MV-4-11 (cell line): ENCODE measurements at regions not wholly inside any gene's neighbourhood (a gene's known extent, or its start where the extent isn't known, plus 50 kb on each side); places are given as distances from the start of the nearest gene placed in this dataset.

Source experiments
- DNase-seq: peaks from one replicate; lab custom pipeline; 2025; lab: John Stamatoyannopoulos, UW

- DNase-seq = no peak
These were observed 360.2 kb upstream of the TSHZ3 start for GRCh38 chr19:31709476-31709875.

- peak; percentile 73 for DNase-seq
These were observed 366.2 kb upstream of the TSHZ3 start for GRCh38 chr19:31715249-31715945.

- no peak for DNase-seq
These were observed 367.6 kb upstream of the TSHZ3 start for GRCh38 chr19:31716826-31717225.

GRCh38 chr19:31717269-31717923 lies 368.2 kb upstream of the TSHZ3 start:
- no peak for DNase-seq

GRCh38 chr19:31718032-31718431 lies 368.8 kb upstream of the TSHZ3 start:
- DNase-seq = no peak

- DNase-seq = no peak
These were observed 369.7 kb upstream of the TSHZ3 start for GRCh38 chr19:31718898-31719297.

- no peak for DNase-seq
These were observed 373.9 kb upstream of the TSHZ3 start for GRCh38 chr19:31723101-31723500.

GRCh38 chr19:31725051-31725450 lies 375.8 kb upstream of the TSHZ3 start:
- DNase-seq = no peak

- no peak for DNase-seq
These were observed 378.3 kb upstream of the TSHZ3 start for GRCh38 chr19:31727536-31727935.

- DNase-seq = no peak
These were observed 381.0 kb upstream of the TSHZ3 start for GRCh38 chr19:31730270-31730669.

- no peak for DNase-seq
These were observed 384.4 kb upstream of the TSHZ3 start for GRCh38 chr19:31733591-31733990.

GRCh38 chr19:31742249-31742648 lies 393.0 kb upstream of the TSHZ3 start:
- no peak for DNase-seq

- no peak for DNase-seq
These were observed 396.5 kb upstream of the TSHZ3 start for GRCh38 chr19:31745731-31746130.

- no peak for DNase-seq
These were observed 400.0 kb upstream of the TSHZ3 start for GRCh38 chr19:31749231-31749630.

GRCh38 chr19:31759359-31759758 lies 410.1 kb upstream of the TSHZ3 start:
- no peak for DNase-seq

- no peak for DNase-seq
These were observed 412.2 kb upstream of the TSHZ3 start for GRCh38 chr19:31761281-31761913.

- peak; percentile 68 for DNase-seq
These were observed 421.0 kb upstream of the TSHZ3 start for GRCh38 chr19:31770223-31770622.

- DNase-seq = no peak
These were observed 423.7 kb upstream of the TSHZ3 start for GRCh38 chr19:31772915-31773314.

- DNase-seq = no peak
These were observed 432.3 kb upstream of the TSHZ3 start for GRCh38 chr19:31781542-31781941.

- no peak for DNase-seq
These were observed 434.4 kb upstream of the TSHZ3 start for GRCh38 chr19:31783592-31783991.

GRCh38 chr19:31784671-31785101 lies 435.4 kb upstream of the TSHZ3 start:
- peak; percentile 39 for DNase-seq

- DNase-seq = no peak
These were observed 452.4 kb upstream of the TSHZ3 start for GRCh38 chr19:31801611-31802010.

- no peak for DNase-seq
These were observed 454.7 kb upstream of the TSHZ3 start for GRCh38 chr19:31803835-31804446.
